Breast epithelium (tissue), 4 donors: ENCODE measurements at regions not wholly inside any gene's neighbourhood (a gene's known extent, or its start where the extent isn't known, plus 50 kb on each side); places are given as distances from the start of the nearest gene placed in this dataset.

Experiments used
- DNase-seq, 2 donors: peaks; one replicate each; pipeline ENCODE4 v3.0.0-alpha.2; 2019; ENCODE audit warnings: low spot score in 2 of 2
- H3K27ac ChIP-seq, 2 donors: fragments of 200-600 bp; sonication (generic) in 1 of 2; one replicate each; pipeline ENCODE4 v1.5.1; 2016 to 2019; ENCODE audit warnings: mild to moderate bottlenecking in 1 of 2
- H3K27me3 ChIP-seq, 2 donors: fragments of 200-600 bp; sonication (generic) in 1 of 2; one replicate each; pipeline versions ENCODE4 v1.5.1 to v1.6.0; 2017 to 2019; ENCODE audit warnings: control low read depth in 1 of 2, mild to moderate bottlenecking in 1 of 2
- H3K36me3 ChIP-seq: fragments of 200-600 bp; one replicate; pipeline ENCODE4 v1.5.1; 2019
- H3K4me1 ChIP-seq, 2 donors: fragments of 200-600 bp; sonication (generic); one replicate each; pipeline ENCODE4 v1.5.1; 2016 to 2019; ENCODE audit warnings: control low read depth in 1 of 2
- H3K4me3 ChIP-seq, 3 donors: fragments of 200-600 bp; sonication (generic); 1 replicate in 2 of 3; 2 replicates in 1 of 3; pipeline ENCODE4 v1.5.1; 2016 to 2019; ENCODE audit warnings: mild to moderate bottlenecking in 3 of 3, moderate library complexity in 2 of 3
- H3K9me3 ChIP-seq, 2 donors: fragments of 200-600 bp; sonication (generic) in 1 of 2; one replicate each; pipeline ENCODE4 v1.5.1; 2016 to 2019; ENCODE audit warnings: control low read depth in 1 of 2
- POLR2A ChIP-seq: fragments of 450-650 bp; IDR thresholded peaks from one replicate; pipeline ENCODE4 v1.6.1; 2016; ENCODE audit warnings: antibody characterized with exemption, mild to moderate bottlenecking, moderate library complexity
- POLR2AphosphoS5 ChIP-seq, 3 donors: sonication (generic); formaldehyde crosslinking; IDR thresholded peaks; one replicate each; pipeline ENCODE4 v1.6.1; 2017; ENCODE audit warnings: antibody characterized with exemption in 3 of 3
- intact Hi-C: fragments of 100-400 bp; cut with DNase I; formaldehyde crosslinking; loops from one replicate; pipeline ENCODE4 v1.15.1; 2023; ENCODE audit warnings: low total_unique reads
- TF ChIP-seq, protein P1 (sequence below), 3 donors: fragments of 450-650 bp; IDR thresholded peaks; one replicate each; pipeline ENCODE4 v1.5.1; 2016 to 2017; ENCODE audit warnings: antibody characterized with exemption in 3 of 3, mild to moderate bottlenecking in 3 of 3, moderate library complexity in 3 of 3

DNA sequence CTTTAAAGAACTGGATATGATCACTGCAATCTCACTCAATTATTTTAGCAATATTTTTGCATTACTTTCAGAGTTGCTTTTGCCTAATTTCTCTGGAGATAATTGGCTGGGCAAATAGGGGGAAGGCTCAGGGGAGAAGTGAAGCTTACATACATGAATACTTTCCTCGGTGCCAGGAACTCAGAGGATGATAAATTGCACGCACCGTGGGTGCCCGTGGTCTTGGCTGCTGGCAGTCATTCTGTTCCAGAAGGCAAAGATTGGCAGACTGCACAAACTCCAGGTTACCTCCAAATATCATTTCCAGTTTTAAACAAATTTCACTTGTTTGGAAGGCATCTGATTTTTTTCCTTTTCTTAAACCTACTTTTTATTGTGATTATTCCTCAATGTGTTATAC is 197.8 kb upstream of the TMEM72 start:
- no peak for DNase-seq
- Histone ChIP-seq H3K9me3 (no peaks in the 10 kb centered on the region), H3K27me3 (no peaks in the 10 kb centered on the region), H3K27ac (no peak overlapping the region), H3K4me1 (no peaks in the 10 kb centered on the region), H3K4me3 (no peak overlapping the region), H3K36me3 (no peaks in the 10 kb centered on the region)
- TF ChIP-seq POLR2AphosphoS5 (IDR thresholded peaks at IDR 0.05): no peak
- no peak for TF ChIP-seq POLR2A
- TF ChIP-seq, protein P1, sequence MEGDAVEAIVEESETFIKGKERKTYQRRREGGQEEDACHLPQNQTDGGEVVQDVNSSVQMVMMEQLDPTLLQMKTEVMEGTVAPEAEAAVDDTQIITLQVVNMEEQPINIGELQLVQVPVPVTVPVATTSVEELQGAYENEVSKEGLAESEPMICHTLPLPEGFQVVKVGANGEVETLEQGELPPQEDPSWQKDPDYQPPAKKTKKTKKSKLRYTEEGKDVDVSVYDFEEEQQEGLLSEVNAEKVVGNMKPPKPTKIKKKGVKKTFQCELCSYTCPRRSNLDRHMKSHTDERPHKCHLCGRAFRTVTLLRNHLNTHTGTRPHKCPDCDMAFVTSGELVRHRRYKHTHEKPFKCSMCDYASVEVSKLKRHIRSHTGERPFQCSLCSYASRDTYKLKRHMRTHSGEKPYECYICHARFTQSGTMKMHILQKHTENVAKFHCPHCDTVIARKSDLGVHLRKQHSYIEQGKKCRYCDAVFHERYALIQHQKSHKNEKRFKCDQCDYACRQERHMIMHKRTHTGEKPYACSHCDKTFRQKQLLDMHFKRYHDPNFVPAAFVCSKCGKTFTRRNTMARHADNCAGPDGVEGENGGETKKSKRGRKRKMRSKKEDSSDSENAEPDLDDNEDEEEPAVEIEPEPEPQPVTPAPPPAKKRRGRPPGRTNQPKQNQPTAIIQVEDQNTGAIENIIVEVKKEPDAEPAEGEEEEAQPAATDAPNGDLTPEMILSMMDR (IDR thresholded peaks at IDR 0.05): no peak
- intact Hi-C loops: no loop called here

DNA sequence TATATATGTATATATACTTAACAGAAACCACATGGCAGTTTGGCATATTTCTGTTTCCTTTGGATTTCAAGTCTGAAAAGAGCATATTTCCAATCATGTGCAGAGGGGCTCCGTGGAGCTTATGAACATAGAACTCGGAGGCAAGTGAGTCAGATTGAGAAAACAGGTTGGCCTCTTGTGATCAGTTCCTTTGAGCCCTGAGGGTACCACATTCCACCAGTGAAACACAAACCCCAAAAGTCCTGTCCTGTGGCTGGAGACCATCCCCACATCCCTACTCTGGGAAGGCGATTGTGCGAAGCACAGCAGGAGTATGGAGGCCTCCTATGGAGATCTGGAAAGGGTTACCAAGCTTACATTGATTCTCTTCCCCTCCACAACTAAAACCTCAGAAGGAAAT is 196.7 kb upstream of the TMEM72 start:
- no peaks in the 10 kb centered on the region for H3K9me3 ChIP-seq
- H3K4me3 ChIP-seq: no peak overlapping the region
- DNase-seq: no peak
- no peaks in the 10 kb centered on the region for H3K27me3 ChIP-seq
- no peak for TF ChIP-seq POLR2AphosphoS5 (IDR thresholded peaks at IDR 0.05)
- TF ChIP-seq POLR2A: no peak
- TF ChIP-seq, protein P1 (IDR thresholded peaks at IDR 0.05): no peak
- H3K36me3 ChIP-seq: no peaks in the 10 kb centered on the region
- H3K4me1 ChIP-seq: no peaks in the 10 kb centered on the region
- no peak overlapping the region for H3K27ac ChIP-seq
- intact Hi-C loops: no loop called here

DNA sequence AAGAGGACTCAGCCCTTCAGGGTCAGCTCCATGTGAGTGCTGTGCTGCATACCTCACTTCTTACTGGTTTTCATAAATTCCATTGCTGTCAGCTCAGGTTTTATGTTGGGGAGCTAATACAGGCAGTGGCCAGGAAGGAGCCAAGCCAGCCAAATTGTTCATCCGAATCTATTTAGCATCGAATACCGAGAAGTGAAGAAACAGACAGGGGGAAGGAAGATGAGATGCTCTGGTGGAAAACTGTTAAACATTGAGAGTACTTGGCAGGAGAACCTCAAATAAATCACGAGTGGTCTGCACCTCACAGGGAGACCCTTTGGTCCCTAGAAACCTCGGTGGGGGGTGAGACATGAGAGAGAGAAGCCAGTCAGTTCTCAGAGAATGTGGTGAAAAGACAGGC is 196.0 kb upstream of the TMEM72 start:
- TF ChIP-seq, protein P1 (IDR thresholded peaks at IDR 0.05): no peak
- TF ChIP-seq POLR2A: no peak
- no peak for TF ChIP-seq POLR2AphosphoS5 (IDR thresholded peaks at IDR 0.05)
- Histone ChIP-seq H3K27ac (no peak overlapping the region), H3K4me1 (no peaks in the 10 kb centered on the region), H3K9me3 (no peaks in the 10 kb centered on the region), H3K4me3 (no peak overlapping the region), H3K36me3 (no peaks in the 10 kb centered on the region), H3K27me3 (no peaks in the 10 kb centered on the region)
- intact Hi-C loops: no loop called here
- no peak for DNase-seq

DNA sequence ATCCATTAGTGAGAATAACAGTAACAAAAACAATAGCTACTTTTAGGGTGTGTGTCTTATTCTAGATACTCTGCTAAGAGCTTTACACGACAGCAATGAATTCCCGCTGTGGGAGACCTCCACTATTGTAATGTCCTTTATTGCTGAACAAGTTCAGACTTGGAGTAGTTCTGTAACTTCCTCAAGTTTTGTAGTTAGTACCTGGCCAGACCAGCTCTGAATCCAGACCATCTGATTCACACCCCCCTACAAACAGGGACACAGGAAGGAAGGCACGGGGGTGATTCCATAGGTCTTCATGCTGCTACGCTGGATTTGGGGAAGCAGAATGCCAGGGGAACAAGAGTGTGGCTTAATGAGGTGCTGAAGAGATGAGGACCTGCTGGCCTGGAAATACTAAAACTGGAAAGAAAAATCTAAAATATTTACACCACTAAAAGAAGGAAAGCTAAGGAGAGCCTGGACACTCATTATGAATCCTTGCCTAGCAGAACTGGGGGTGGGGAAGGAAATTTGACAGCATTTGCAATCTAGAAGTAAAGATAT is 194.6 kb upstream of the TMEM72 start:
- intact Hi-C loops: no loop called here
- Histone ChIP-seq H3K27ac (no peak overlapping the region), H3K4me3 (no peak overlapping the region), H3K9me3 (no peaks in the 10 kb centered on the region), H3K27me3 (no peaks in the 10 kb centered on the region), H3K36me3 (no peaks in the 10 kb centered on the region), H3K4me1 (no peaks in the 10 kb centered on the region)
- TF ChIP-seq POLR2A (no peak), POLR2AphosphoS5 (IDR thresholded peaks at IDR 0.05) (no peak)
- TF ChIP-seq, protein P1 (IDR thresholded peaks at IDR 0.05): no peak
- DNase-seq: no peak

DNA sequence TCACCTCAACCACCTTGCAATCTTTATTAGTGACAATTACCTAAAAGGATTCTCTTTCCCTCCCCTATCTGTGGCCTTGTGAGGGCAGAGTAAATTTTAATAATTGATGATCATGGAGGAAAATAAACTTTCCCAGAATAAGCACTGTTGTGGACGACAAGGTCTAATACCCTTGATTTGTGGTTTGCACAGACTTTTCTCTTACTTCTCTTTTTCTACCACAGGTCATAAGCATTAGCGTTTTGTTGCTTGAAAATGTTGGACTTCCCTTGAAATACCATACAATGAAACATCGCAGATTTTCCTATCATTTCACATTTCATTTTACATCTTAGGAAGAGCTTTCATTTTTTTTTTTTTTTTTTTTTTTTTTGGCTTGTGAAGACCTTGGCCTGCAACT is 188.1 kb upstream of the TMEM72 start:
- peaks cover 0 to under 1% of the 10 kb centered on the region in 2 donors for H3K9me3 ChIP-seq
- no peak overlapping the region for H3K27ac ChIP-seq
- H3K27me3 ChIP-seq: no peaks in the 10 kb centered on the region
- H3K36me3 ChIP-seq: no peaks in the 10 kb centered on the region
- intact Hi-C loops: no loop called here
- no peak for DNase-seq
- H3K4me3 ChIP-seq: no peak overlapping the region
- TF ChIP-seq, protein P1 (IDR thresholded peaks at IDR 0.05): no peak
- no peak for TF ChIP-seq POLR2AphosphoS5 (IDR thresholded peaks at IDR 0.05)
- no peak for TF ChIP-seq POLR2A
- no peaks in the 10 kb centered on the region for H3K4me1 ChIP-seq
